ENCODE measurements at regions not wholly inside any gene's neighbourhood (a gene's known extent, or its start where the extent isn't known, plus 50 kb on each side); places are given as distances from the start of the nearest gene placed in this dataset.

DNA sequence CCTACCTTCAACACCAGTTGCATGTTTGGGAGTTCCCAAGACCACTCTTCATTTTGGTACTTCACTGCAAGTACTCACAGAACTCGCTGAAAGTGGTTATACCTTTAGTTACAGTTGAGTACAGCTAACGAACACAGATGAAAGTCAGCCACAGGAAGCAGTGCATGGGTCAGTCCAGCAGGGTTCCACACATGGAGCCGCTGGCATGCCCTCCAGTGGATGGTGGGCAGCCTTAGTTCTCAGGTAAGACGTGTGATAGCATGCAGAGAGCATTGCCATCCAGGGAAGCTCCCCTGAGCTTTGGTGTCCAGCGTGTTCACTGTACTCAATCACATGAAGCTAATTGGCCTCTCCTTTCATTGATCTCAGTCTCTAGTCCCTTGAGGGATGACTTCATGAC lies 815.3 kb downstream of the RNF144A start:
- Histone ChIP-seq H3K4me3 (ENCODE audit: insufficient read length, low read depth) (no peak overlapping the region), H3K36me3 (ENCODE audit: insufficient read depth, insufficient read length, low read length) (no peaks in the 10 kb centered on the region), H3K9me3 (ENCODE audit: insufficient read depth, low read length) (no peaks in the 10 kb centered on the region), H3K9ac (ENCODE audit: insufficient read length, low read depth) (no peak overlapping the region), H3K27me3 (ENCODE audit: insufficient read depth, insufficient read length) (no peaks in the 10 kb centered on the region), H3K4me1 (ENCODE audit: insufficient read depth, insufficient read length) (no peaks in the 10 kb centered on the region)
- no peak for TF ChIP-seq YY1 (IDR thresholded peaks at IDR 0.05; ENCODE audit: insufficient read depth, insufficient read length)
- TF ChIP-seq ZNF274 (IDR thresholded peaks at IDR 0.05; ENCODE audit: low read depth, low read length): no peak
- TF ChIP-seq SUZ12 (IDR thresholded peaks at IDR 0.05; ENCODE audit: extremely low read depth, insufficient read depth, insufficient read length): no peak
- DNase-seq (ENCODE audit: low read depth, low spot score): no peak

DNA sequence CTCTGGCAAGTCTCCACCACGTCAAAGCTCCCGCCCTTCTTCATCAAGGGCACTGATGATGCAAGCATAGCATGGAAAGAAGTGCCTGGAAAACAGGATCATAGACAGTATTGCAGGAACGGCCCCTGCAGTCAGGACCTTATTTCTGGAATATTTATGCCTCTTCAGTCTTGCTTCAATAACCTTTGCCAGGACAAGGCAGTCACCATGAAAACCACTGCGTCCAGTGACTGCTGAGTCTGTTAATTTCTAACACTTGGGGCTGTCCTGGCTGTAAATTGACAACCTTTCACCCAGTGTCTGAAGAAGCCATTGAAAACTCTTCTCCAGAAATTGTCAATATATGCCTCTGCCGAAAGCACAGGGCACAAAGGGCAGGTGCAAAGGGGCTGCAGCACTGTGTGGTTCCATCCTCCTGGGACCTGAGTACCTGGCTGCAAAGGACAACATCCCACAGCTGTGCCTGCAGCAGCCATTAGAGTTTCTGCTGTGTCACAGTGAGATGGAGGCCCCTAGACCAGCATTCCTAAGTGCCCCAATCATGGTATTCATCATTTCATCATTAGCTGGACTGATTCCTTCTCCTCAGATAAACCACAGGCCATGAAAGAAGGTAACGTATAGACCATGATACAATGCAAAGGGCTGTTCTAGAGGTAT lies 819.6 kb downstream of the RNF144A start:
- Histone ChIP-seq H3K27me3 (ENCODE audit: insufficient read depth, insufficient read length) (no peaks in the 10 kb centered on the region), H3K36me3 (ENCODE audit: insufficient read depth, insufficient read length, low read length) (no peaks in the 10 kb centered on the region), H3K4me1 (ENCODE audit: insufficient read depth, insufficient read length) (peaks cover 2% of the 10 kb centered on the region), H3K9ac (ENCODE audit: insufficient read length, low read depth) (no peak overlapping the region), H3K4me3 (ENCODE audit: insufficient read length, low read depth) (no peak overlapping the region), H3K9me3 (ENCODE audit: insufficient read depth, low read length) (no peaks in the 10 kb centered on the region)
- no peak for DNase-seq (ENCODE audit: low read depth, low spot score)
- TF ChIP-seq SUZ12 (IDR thresholded peaks at IDR 0.05; ENCODE audit: extremely low read depth, insufficient read depth, insufficient read length) (no peak), YY1 (IDR thresholded peaks at IDR 0.05; ENCODE audit: insufficient read depth, insufficient read length) (no peak), ZNF274 (IDR thresholded peaks at IDR 0.05; ENCODE audit: low read depth, low read length) (no peak)

DNA sequence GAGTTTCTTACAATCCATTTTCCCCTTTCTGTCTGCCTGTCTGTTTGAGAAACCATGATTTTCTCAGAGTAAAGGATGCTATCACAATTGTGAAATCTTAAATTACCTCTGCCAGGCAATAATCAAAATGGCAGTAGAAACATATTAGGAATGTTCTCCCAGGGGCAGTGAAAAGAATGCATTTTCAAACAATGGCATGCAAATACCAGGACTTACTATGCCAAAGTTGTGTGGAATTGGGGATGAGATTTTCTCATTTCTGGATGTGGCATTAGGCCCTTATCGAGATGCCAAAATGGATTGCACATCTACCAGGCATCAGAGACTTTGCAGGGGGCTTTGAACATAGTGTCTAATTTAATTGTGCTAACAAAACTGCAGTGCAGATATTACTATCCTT lies 821.4 kb downstream of the RNF144A start:
- no peak overlapping the region for H3K4me3 ChIP-seq (ENCODE audit: insufficient read length, low read depth)
- H3K9me3 ChIP-seq (ENCODE audit: insufficient read depth, low read length): no peaks in the 10 kb centered on the region
- no peak overlapping the region for H3K9ac ChIP-seq (ENCODE audit: insufficient read length, low read depth)
- no peaks in the 10 kb centered on the region for H3K27me3 ChIP-seq (ENCODE audit: insufficient read depth, insufficient read length)
- TF ChIP-seq YY1 (IDR thresholded peaks at IDR 0.05; ENCODE audit: insufficient read depth, insufficient read length) (no peak), ZNF274 (IDR thresholded peaks at IDR 0.05; ENCODE audit: low read depth, low read length) (no peak), SUZ12 (IDR thresholded peaks at IDR 0.05; ENCODE audit: extremely low read depth, insufficient read depth, insufficient read length) (no peak)
- DNase-seq (ENCODE audit: low read depth, low spot score): no peak
- no peaks in the 10 kb centered on the region for H3K36me3 ChIP-seq (ENCODE audit: insufficient read depth, insufficient read length, low read length)
- peaks cover 2% of the 10 kb centered on the region for H3K4me1 ChIP-seq (ENCODE audit: insufficient read depth, insufficient read length)

DNA sequence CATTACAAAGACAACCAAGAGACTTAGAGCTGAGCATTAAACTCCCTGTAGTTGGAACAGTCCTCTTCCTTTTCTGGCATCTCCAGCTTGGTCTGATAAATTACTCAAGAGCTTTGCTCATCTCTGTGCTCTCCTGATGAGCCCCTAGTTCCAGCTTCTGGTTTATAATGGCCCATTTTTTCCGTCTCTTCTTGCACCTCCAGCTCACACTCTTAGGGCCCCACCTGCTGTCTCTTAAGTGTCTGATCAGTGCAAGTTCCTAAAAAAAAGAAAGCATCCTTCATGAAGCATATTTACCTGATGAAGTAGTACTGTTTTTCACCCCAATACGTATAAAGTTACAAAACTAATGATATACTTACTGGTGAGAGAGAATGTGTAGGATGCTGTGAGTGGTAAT lies 822.9 kb downstream of the RNF144A start:
- TF ChIP-seq ZNF274 (IDR thresholded peaks at IDR 0.05; ENCODE audit: low read depth, low read length): no peak
- TF ChIP-seq SUZ12 (IDR thresholded peaks at IDR 0.05; ENCODE audit: extremely low read depth, insufficient read depth, insufficient read length): no peak
- no peak for TF ChIP-seq YY1 (IDR thresholded peaks at IDR 0.05; ENCODE audit: insufficient read depth, insufficient read length)
- Histone ChIP-seq H3K36me3 (ENCODE audit: insufficient read depth, insufficient read length, low read length) (no peaks in the 10 kb centered on the region), H3K9ac (ENCODE audit: insufficient read length, low read depth) (no peak overlapping the region), H3K27me3 (ENCODE audit: insufficient read depth, insufficient read length) (no peaks in the 10 kb centered on the region), H3K9me3 (ENCODE audit: insufficient read depth, low read length) (no peaks in the 10 kb centered on the region), H3K4me1 (ENCODE audit: insufficient read depth, insufficient read length) (peaks cover 2% of the 10 kb centered on the region), H3K4me3 (ENCODE audit: insufficient read length, low read depth) (no peak overlapping the region)
- no peak for DNase-seq (ENCODE audit: low read depth, low spot score)

DNA sequence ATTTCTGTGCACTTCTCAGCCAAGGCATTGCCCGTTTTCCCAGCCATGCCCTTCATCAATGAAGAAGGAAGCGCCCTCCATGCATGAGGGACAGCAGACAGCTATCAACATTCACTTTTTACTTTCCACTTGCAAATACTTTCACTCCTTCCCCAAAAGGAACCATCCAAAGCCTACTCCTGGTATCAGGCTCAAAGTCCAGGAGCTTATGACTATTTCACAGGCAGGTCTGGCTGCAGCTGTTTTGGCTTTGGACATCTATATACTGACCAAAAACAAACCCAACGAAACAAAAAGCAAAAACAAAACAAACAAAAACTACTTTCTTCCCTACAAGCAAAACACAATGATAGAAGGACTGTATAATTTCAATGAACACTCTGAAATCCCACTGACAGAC lies 825.1 kb downstream of the RNF144A start:
- TF ChIP-seq YY1 (IDR thresholded peaks at IDR 0.05; ENCODE audit: insufficient read depth, insufficient read length): no peak
- no peak for TF ChIP-seq ZNF274 (IDR thresholded peaks at IDR 0.05; ENCODE audit: low read depth, low read length)
- no peak for TF ChIP-seq SUZ12 (IDR thresholded peaks at IDR 0.05; ENCODE audit: extremely low read depth, insufficient read depth, insufficient read length)
- Histone ChIP-seq H3K9me3 (ENCODE audit: insufficient read depth, low read length) (no peaks in the 10 kb centered on the region), H3K9ac (ENCODE audit: insufficient read length, low read depth) (no peak overlapping the region), H3K4me3 (ENCODE audit: insufficient read length, low read depth) (no peak overlapping the region), H3K4me1 (ENCODE audit: insufficient read depth, insufficient read length) (peaks cover 2% of the 10 kb centered on the region), H3K27me3 (ENCODE audit: insufficient read depth, insufficient read length) (no peaks in the 10 kb centered on the region), H3K36me3 (ENCODE audit: insufficient read depth, insufficient read length, low read length) (no peaks in the 10 kb centered on the region)
- DNase-seq (ENCODE audit: low read depth, low spot score): no peak

DNA sequence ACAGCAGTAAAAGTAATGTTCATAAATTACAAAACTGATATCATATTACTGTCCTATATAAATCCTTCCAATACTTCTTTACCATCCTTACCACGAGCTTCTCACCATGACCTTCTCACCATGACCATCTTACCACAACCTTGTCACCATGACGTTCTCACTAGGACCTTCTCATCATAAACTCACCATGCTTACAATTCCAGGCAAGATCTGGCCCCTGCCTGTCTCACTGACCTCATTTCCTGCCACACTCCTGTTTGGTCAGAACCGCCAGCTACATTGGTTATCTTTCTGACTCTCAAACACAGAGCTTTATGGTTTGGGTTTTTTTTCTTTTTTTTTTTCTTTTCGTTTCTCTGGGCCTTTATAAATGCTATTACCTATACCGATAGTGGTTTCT lies 827.6 kb downstream of the RNF144A start:
- no peak for DNase-seq (ENCODE audit: low read depth, low spot score)
- Histone ChIP-seq H3K9ac (ENCODE audit: insufficient read length, low read depth) (no peak overlapping the region), H3K36me3 (ENCODE audit: insufficient read depth, insufficient read length, low read length) (no peaks in the 10 kb centered on the region), H3K4me1 (ENCODE audit: insufficient read depth, insufficient read length) (no peaks in the 10 kb centered on the region), H3K9me3 (ENCODE audit: insufficient read depth, low read length) (no peaks in the 10 kb centered on the region), H3K4me3 (ENCODE audit: insufficient read length, low read depth) (no peak overlapping the region), H3K27me3 (ENCODE audit: insufficient read depth, insufficient read length) (no peaks in the 10 kb centered on the region)
- TF ChIP-seq YY1 (IDR thresholded peaks at IDR 0.05; ENCODE audit: insufficient read depth, insufficient read length): no peak
- no peak for TF ChIP-seq ZNF274 (IDR thresholded peaks at IDR 0.05; ENCODE audit: low read depth, low read length)
- TF ChIP-seq SUZ12 (IDR thresholded peaks at IDR 0.05; ENCODE audit: extremely low read depth, insufficient read depth, insufficient read length): no peak

DNA sequence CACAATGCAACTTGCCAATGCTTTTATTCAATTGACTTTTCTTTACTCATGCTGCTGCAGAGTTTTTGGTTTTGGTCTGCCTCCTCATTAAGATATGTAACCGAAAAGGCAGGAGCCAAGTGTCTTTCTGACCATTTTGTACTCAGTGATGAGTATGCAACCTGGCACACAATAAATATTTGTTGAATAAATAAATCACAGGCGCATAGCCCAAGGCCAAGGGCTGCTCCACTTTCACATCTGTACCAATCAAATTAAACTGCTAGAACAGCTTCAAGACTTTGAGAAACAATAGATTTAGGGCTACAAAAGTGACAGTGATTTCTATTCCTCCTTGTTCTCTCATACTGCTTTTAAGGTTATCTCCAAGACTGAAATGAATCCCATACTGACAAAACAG lies 828.2 kb downstream of the RNF144A start:
- no peaks in the 10 kb centered on the region for H3K9me3 ChIP-seq (ENCODE audit: insufficient read depth, low read length)
- DNase-seq (ENCODE audit: low read depth, low spot score): no peak
- no peak for TF ChIP-seq YY1 (IDR thresholded peaks at IDR 0.05; ENCODE audit: insufficient read depth, insufficient read length)
- no peak for TF ChIP-seq SUZ12 (IDR thresholded peaks at IDR 0.05; ENCODE audit: extremely low read depth, insufficient read depth, insufficient read length)
- TF ChIP-seq ZNF274 (IDR thresholded peaks at IDR 0.05; ENCODE audit: low read depth, low read length): no peak
- H3K36me3 ChIP-seq (ENCODE audit: insufficient read depth, insufficient read length, low read length): no peaks in the 10 kb centered on the region
- H3K9ac ChIP-seq (ENCODE audit: insufficient read length, low read depth): no peak overlapping the region
- no peaks in the 10 kb centered on the region for H3K27me3 ChIP-seq (ENCODE audit: insufficient read depth, insufficient read length)
- H3K4me1 ChIP-seq (ENCODE audit: insufficient read depth, insufficient read length): no peaks in the 10 kb centered on the region
- no peak overlapping the region for H3K4me3 ChIP-seq (ENCODE audit: insufficient read length, low read depth)

Measured in NT2/D1 (cell line).